Upper lobe of left lung (tissue), 4 donors: ENCODE measurements at regions not wholly inside any gene's neighbourhood (a gene's known extent, or its start where the extent isn't known, plus 50 kb on each side); places are given as distances from the start of the nearest gene placed in this dataset.

Source experiments
- POLR2A ChIP-seq, 4 donors: fragments of 450-650 bp; IDR thresholded peaks; one replicate each; pipeline ENCODE4 v1.5.1; 2016 to 2017; ENCODE audit warnings: antibody characterized with exemption in 4 of 4, mild to moderate bottlenecking in 2 of 4
- TF ChIP-seq, protein P1 (sequence below), 6 experiments: fragments of 450-650 bp in 4 of 6; fragments of 200-600 bp in 2 of 6; sonication (generic) in 2 of 6; IDR thresholded peaks; one replicate each; pipeline ENCODE4 v1.5.1; 2016 to 2019; ENCODE audit warnings: antibody characterized with exemption in 6 of 6

DNA sequence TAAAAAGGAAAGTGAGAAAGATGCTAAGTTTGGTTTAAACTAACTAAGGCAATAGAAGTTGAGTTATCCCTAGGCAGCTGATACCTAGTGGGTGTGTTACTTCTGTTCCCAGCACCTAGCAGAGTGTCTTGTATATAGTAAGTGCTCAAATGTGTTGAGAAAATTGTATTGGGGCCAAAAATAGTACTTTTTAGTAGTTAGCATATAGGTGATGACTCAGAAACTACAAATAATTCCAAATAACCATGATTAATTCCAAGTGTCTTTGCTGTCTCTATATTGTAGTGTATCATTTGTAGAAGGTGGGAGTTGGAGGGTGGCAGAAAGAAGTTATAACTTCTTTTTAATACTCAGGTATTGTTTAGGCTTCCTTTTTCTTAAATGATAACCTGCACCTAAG lies 362.7 kb downstream of the RND3 start:
- TF ChIP-seq, protein P1, sequence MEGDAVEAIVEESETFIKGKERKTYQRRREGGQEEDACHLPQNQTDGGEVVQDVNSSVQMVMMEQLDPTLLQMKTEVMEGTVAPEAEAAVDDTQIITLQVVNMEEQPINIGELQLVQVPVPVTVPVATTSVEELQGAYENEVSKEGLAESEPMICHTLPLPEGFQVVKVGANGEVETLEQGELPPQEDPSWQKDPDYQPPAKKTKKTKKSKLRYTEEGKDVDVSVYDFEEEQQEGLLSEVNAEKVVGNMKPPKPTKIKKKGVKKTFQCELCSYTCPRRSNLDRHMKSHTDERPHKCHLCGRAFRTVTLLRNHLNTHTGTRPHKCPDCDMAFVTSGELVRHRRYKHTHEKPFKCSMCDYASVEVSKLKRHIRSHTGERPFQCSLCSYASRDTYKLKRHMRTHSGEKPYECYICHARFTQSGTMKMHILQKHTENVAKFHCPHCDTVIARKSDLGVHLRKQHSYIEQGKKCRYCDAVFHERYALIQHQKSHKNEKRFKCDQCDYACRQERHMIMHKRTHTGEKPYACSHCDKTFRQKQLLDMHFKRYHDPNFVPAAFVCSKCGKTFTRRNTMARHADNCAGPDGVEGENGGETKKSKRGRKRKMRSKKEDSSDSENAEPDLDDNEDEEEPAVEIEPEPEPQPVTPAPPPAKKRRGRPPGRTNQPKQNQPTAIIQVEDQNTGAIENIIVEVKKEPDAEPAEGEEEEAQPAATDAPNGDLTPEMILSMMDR (IDR thresholded peaks at IDR 0.05): no peak
- no peak for TF ChIP-seq POLR2A (IDR thresholded peaks at IDR 0.05)
